ENCODE measurements at regions not wholly inside any gene's neighbourhood (a gene's known extent, or its start where the extent isn't known, plus 50 kb on each side); places are given as distances from the start of the nearest gene placed in this dataset.

DNA sequence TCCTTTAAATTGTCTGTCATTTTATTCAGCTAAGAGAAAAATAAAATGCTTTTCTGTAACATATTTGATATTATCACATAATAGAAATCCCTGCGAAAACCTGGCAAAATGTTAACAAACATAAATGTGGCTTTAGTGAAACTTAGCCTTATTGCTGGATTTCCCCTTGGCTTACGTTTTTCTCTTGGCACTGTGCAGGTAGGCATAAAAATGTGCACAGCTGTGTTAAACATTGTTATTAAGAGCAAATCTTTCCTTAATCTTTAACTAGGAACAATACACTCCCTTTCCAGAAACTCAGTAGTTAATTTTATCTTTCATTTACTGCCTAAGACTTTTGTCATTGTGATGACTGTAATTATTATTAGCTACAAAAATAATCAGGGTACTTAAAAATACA lies 202.4 kb upstream of the GNPDA2 start:
- H3K79me2 ChIP-seq (replicated peaks; ENCODE audit: insufficient read depth, low read length): no peaks in the 10 kb centered on the region
- no peaks in the 10 kb centered on the region for H3K9me3 ChIP-seq (ENCODE audit: low read length)
- no peak overlapping the region for H3K9ac ChIP-seq (ENCODE audit: low read length)
- no peak overlapping the region for H3K4me2 ChIP-seq (ENCODE audit: low read length)
- no peak overlapping the region for H3K27ac ChIP-seq (ENCODE audit: low read length)
- H4K20me1 ChIP-seq (ENCODE audit: insufficient read depth): no peaks in the 10 kb centered on the region
- H3K27me3 ChIP-seq (ENCODE audit: insufficient read depth, low read depth, low read length): no peaks in the 10 kb centered on the region
- H3K9me2 ChIP-seq (ENCODE audit: insufficient read depth, low read length): no peaks in the 10 kb centered on the region
- TF ChIP-seq EP300 (conservative IDR thresholded peaks at IDR 0.05; ENCODE audit: poor library complexity, severe bottlenecking) (no peak), REST (IDR thresholded peaks at IDR 0.05; ENCODE audit: borderline replicate concordance) (no peak), MXI1 (conservative IDR thresholded peaks at IDR 0.05; ENCODE audit: poor library complexity, severe bottlenecking) (no peak), TAF1 (IDR thresholded peaks at IDR 0.05; ENCODE audit: low read depth) (no peak), SMC3 (conservative IDR thresholded peaks at IDR 0.05; ENCODE audit: poor library complexity) (no peak), EZH2 (IDR thresholded peaks at IDR 0.05; ENCODE audit: borderline replicate concordance, insufficient read depth, low read length, poor library complexity, severe bottlenecking) (no peak), RAD21 (conservative IDR thresholded peaks at IDR 0.05) (no peak), POLR2AphosphoS5 (IDR thresholded peaks at IDR 0.05) (no peak)
- TF ChIP-seq, protein P1, sequence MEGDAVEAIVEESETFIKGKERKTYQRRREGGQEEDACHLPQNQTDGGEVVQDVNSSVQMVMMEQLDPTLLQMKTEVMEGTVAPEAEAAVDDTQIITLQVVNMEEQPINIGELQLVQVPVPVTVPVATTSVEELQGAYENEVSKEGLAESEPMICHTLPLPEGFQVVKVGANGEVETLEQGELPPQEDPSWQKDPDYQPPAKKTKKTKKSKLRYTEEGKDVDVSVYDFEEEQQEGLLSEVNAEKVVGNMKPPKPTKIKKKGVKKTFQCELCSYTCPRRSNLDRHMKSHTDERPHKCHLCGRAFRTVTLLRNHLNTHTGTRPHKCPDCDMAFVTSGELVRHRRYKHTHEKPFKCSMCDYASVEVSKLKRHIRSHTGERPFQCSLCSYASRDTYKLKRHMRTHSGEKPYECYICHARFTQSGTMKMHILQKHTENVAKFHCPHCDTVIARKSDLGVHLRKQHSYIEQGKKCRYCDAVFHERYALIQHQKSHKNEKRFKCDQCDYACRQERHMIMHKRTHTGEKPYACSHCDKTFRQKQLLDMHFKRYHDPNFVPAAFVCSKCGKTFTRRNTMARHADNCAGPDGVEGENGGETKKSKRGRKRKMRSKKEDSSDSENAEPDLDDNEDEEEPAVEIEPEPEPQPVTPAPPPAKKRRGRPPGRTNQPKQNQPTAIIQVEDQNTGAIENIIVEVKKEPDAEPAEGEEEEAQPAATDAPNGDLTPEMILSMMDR (IDR thresholded peaks at IDR 0.05; ENCODE audit: poor library complexity, severe bottlenecking): no peak
- no peaks in the 10 kb centered on the region for H3K36me3 ChIP-seq (ENCODE audit: insufficient read depth, low read length)
- no peak overlapping the region for H2AFZ ChIP-seq (ENCODE audit: low read depth, low read length)
- H3K4me3 ChIP-seq (ENCODE audit: low read length): no peak overlapping the region
- no peaks in the 10 kb centered on the region for H3F3A ChIP-seq (ENCODE audit: insufficient read depth, low read length, poor library complexity, severe bottlenecking)

GRCh38 chr4:44927399-44928380 lies 201.3 kb upstream of the GNPDA2 start:
- Histone ChIP-seq H3K4me3 (ENCODE audit: low read length) (no peak overlapping the region), H3F3A (ENCODE audit: insufficient read depth, low read length, poor library complexity, severe bottlenecking) (no peaks in the 10 kb centered on the region), H2AFZ (ENCODE audit: low read depth, low read length) (no peak overlapping the region), H3K36me3 (ENCODE audit: insufficient read depth, low read length) (no peaks in the 10 kb centered on the region), H4K20me1 (ENCODE audit: insufficient read depth) (no peaks in the 10 kb centered on the region), H3K27ac (ENCODE audit: low read length) (no peak overlapping the region), H3K9me3 (ENCODE audit: low read length) (no peaks in the 10 kb centered on the region), H3K4me2 (ENCODE audit: low read length) (no peak overlapping the region), H3K27me3 (ENCODE audit: insufficient read depth, low read depth, low read length) (no peaks in the 10 kb centered on the region), H3K9ac (ENCODE audit: low read length) (no peak overlapping the region), H3K79me2 (replicated peaks; ENCODE audit: insufficient read depth, low read length) (no peaks in the 10 kb centered on the region), H3K9me2 (ENCODE audit: insufficient read depth, low read length) (no peaks in the 10 kb centered on the region)
- TF ChIP-seq, protein P1 (IDR thresholded peaks at IDR 0.05; ENCODE audit: poor library complexity, severe bottlenecking): peak; percentile 82
- TF ChIP-seq SMC3 (conservative IDR thresholded peaks at IDR 0.05; ENCODE audit: poor library complexity): peak; percentile 91
- peak; percentile 92 for TF ChIP-seq RAD21 (conservative IDR thresholded peaks at IDR 0.05)
- no peak for TF ChIP-seq EZH2 (IDR thresholded peaks at IDR 0.05; ENCODE audit: borderline replicate concordance, insufficient read depth, low read length, poor library complexity, severe bottlenecking)
